ENCODE measurements at regions not wholly inside any gene's neighbourhood (a gene's known extent, or its start where the extent isn't known, plus 50 kb on each side); places are given as distances from the start of the nearest gene placed in this dataset.

GRCh38 chr2:168396131-168396530 is 59.9 kb upstream of the CERS6 start:
- Histone ChIP-seq H3K79me2 (ENCODE audit: insufficient read depth, low read length) (no peaks in the 10 kb centered on the region), H3K36me3 (ENCODE audit: low read length) (no peaks in the 10 kb centered on the region), H3K27ac (ENCODE audit: low read depth, low read length) (no peak overlapping the region), H3K9me2 (replicated peaks; ENCODE audit: insufficient read depth, low read length) (no peaks in the 10 kb centered on the region), H3F3A (ENCODE audit: insufficient read depth) (no peaks in the 10 kb centered on the region), H3K9me3 (ENCODE audit: insufficient read depth, low read length) (no peaks in the 10 kb centered on the region), H3K4me2 (ENCODE audit: low read depth, low read length, poor library complexity, severe bottlenecking) (no peak overlapping the region), H3K27me3 (ENCODE audit: low read length) (no peaks in the 10 kb centered on the region), H4K20me1 (ENCODE audit: low read depth, low read length) (no peaks in the 10 kb centered on the region), H2AFZ (ENCODE audit: low read depth, low read length, severe bottlenecking) (no peak overlapping the region), H3K9ac (ENCODE audit: low read length) (no peak overlapping the region), H3K4me3 (ENCODE audit: insufficient read depth, low read length, poor library complexity, severe bottlenecking) (no peak overlapping the region)
- no peak for TF ChIP-seq EZH2phosphoT487 (conservative IDR thresholded peaks at IDR 0.05; ENCODE audit: low read length)
- TF ChIP-seq CTCF (IDR thresholded peaks at IDR 0.05; ENCODE audit: insufficient read depth, low read length, poor library complexity, severe bottlenecking) = no peak

GRCh38 chr2:168397629-168398028 is 58.4 kb upstream of the CERS6 start:
- TF ChIP-seq EZH2phosphoT487 (conservative IDR thresholded peaks at IDR 0.05; ENCODE audit: low read length) (no peak), CTCF (IDR thresholded peaks at IDR 0.05; ENCODE audit: insufficient read depth, low read length, poor library complexity, severe bottlenecking) (no peak)
- no peak overlapping the region for H3K4me2 ChIP-seq (ENCODE audit: low read depth, low read length, poor library complexity, severe bottlenecking)
- H3K36me3 ChIP-seq (ENCODE audit: low read length) = no peaks in the 10 kb centered on the region
- no peaks in the 10 kb centered on the region for H3F3A ChIP-seq (ENCODE audit: insufficient read depth)
- H3K9me3 ChIP-seq (ENCODE audit: insufficient read depth, low read length) = no peaks in the 10 kb centered on the region
- no peak overlapping the region for H3K27ac ChIP-seq (ENCODE audit: low read depth, low read length)
- no peak overlapping the region for H3K9ac ChIP-seq (ENCODE audit: low read length)
- H3K9me2 ChIP-seq (replicated peaks; ENCODE audit: insufficient read depth, low read length) = no peaks in the 10 kb centered on the region
- no peak overlapping the region for H2AFZ ChIP-seq (ENCODE audit: low read depth, low read length, severe bottlenecking)
- H3K4me3 ChIP-seq (ENCODE audit: insufficient read depth, low read length, poor library complexity, severe bottlenecking) = no peak overlapping the region
- H3K79me2 ChIP-seq (ENCODE audit: insufficient read depth, low read length) = no peaks in the 10 kb centered on the region
- H3K27me3 ChIP-seq (ENCODE audit: low read length) = no peaks in the 10 kb centered on the region
- no peaks in the 10 kb centered on the region for H4K20me1 ChIP-seq (ENCODE audit: low read depth, low read length)

GRCh38 chr2:168401048-168401556 is 55.0 kb upstream of the CERS6 start:
- Histone ChIP-seq H3K36me3 (ENCODE audit: low read length) (no peaks in the 10 kb centered on the region), H2AFZ (ENCODE audit: low read depth, low read length, severe bottlenecking) (no peak overlapping the region), H3K79me2 (ENCODE audit: insufficient read depth, low read length) (no peaks in the 10 kb centered on the region), H4K20me1 (ENCODE audit: low read depth, low read length) (no peaks in the 10 kb centered on the region), H3K27ac (ENCODE audit: low read depth, low read length) (no peak overlapping the region), H3K27me3 (ENCODE audit: low read length) (no peaks in the 10 kb centered on the region), H3K4me3 (ENCODE audit: insufficient read depth, low read length, poor library complexity, severe bottlenecking) (no peak overlapping the region), H3K9ac (ENCODE audit: low read length) (no peak overlapping the region), H3K9me2 (replicated peaks; ENCODE audit: insufficient read depth, low read length) (no peaks in the 10 kb centered on the region), H3K9me3 (ENCODE audit: insufficient read depth, low read length) (no peaks in the 10 kb centered on the region), H3F3A (ENCODE audit: insufficient read depth) (no peaks in the 10 kb centered on the region), H3K4me2 (ENCODE audit: low read depth, low read length, poor library complexity, severe bottlenecking) (no peak overlapping the region)
- no peak for TF ChIP-seq EZH2phosphoT487 (conservative IDR thresholded peaks at IDR 0.05; ENCODE audit: low read length)
- TF ChIP-seq CTCF (IDR thresholded peaks at IDR 0.05; ENCODE audit: insufficient read depth, low read length, poor library complexity, severe bottlenecking) = no peak
